K562 (cell line): ENCODE measurements at regions not wholly inside any gene's neighbourhood (a gene's known extent, or its start where the extent isn't known, plus 50 kb on each side); places are given as distances from the start of the nearest gene placed in this dataset.

ENCODE experiments used
- CHD2 ChIP-seq: IDR thresholded peaks from 2 replicates; pipeline ENCODE4 v1.6.1; 2011; ENCODE audit warnings: low read depth, low read length
- ELF4 ChIP-seq: fragments of 450-650 bp; formaldehyde crosslinking; IDR thresholded peaks from 2 replicates; pipeline ENCODE4 v1.4.0; 2022; ENCODE audit warnings: missing genetic modification characterization
- EP400 ChIP-seq: fragments of 450-650 bp; IDR thresholded peaks from 2 replicates; pipeline ENCODE4 v1.6.1; 2017; ENCODE audit warnings: antibody characterized with exemption, mild to moderate bottlenecking, moderate library complexity
- ETV1 ChIP-seq: fragments of 450-650 bp; conservative IDR thresholded peaks from 2 replicates; pipeline ENCODE4 v1.6.1; 2016; ENCODE audit warnings: missing genetic modification characterization, control low read depth, low read depth, missing compliant biosample characterization
- ETV5 ChIP-seq: sonication (generic); formaldehyde crosslinking; IDR thresholded peaks from 2 replicates; pipeline ENCODE4 v1.4.0; 2020; ENCODE audit warnings: low read depth, mild to moderate bottlenecking, missing genetic modification reagents
- FOXK1 ChIP-seq: sonication (generic); formaldehyde crosslinking; IDR thresholded peaks from 2 replicates; pipeline ENCODE4 v1.8.0; 2022; ENCODE audit warnings: missing genetic modification reagents, mild to moderate bottlenecking, borderline replicate concordance
- LARP7 ChIP-seq: fragments of 450-650 bp; IDR thresholded peaks from 2 replicates; pipeline ENCODE4 v1.6.1; 2016
- MCM5 ChIP-seq: fragments of 450-650 bp; IDR thresholded peaks from 2 replicates; pipeline ENCODE4 v1.6.1; 2016; ENCODE audit warnings: low read depth
- MYC ChIP-seq, 2 experiments: fragments of 250-450 bp in 1 of 2; sonication (Bioruptor Pico) in 1 of 2; IDR thresholded peaks; 2 replicates each; pipeline versions ENCODE4 v1.5.1 to v1.6.1; 2012 to 2021; ENCODE audit warnings: low read depth in 2 of 2, borderline replicate concordance in 1 of 2, improper control_type of control experiment in 1 of 2, low read length in 1 of 2, mild to moderate bottlenecking in 1 of 2, moderate library complexity in 1 of 2
- NR2C2 ChIP-seq, 2 experiments: fragments of 200-800 bp in 1 of 2; sonication (Bioruptor generic) in 1 of 2; sonication (generic) in 1 of 2; formaldehyde crosslinking in 1 of 2; IDR thresholded peaks; 2 replicates each; pipeline versions ENCODE4 v1.6.1 to v1.8.0; 2016 to 2022; ENCODE audit warnings: mild to moderate bottlenecking in 1 of 2, missing compliant biosample characterization in 1 of 2, missing genetic modification characterization in 1 of 2, missing genetic modification reagents in 1 of 2
- NR4A1 ChIP-seq, 2 experiments: fragments of 250-450 bp in 1 of 2; fragments of 450-650 bp in 1 of 2; sonication (Bioruptor Pico) in 1 of 2; IDR thresholded peaks; 2 replicates each; pipeline versions ENCODE4 v1.4.0 to v1.6.1; 2016 to 2020; ENCODE audit warnings: mild to moderate bottlenecking in 2 of 2, missing compliant biosample characterization in 1 of 2, missing genetic modification characterization in 1 of 2, moderate library complexity in 1 of 2
- NUFIP1 ChIP-seq: fragments of 450-650 bp; IDR thresholded peaks from 2 replicates; pipeline ENCODE4 v1.6.1; 2018; ENCODE audit not compliant: partially characterized antibody
- PKNOX1 ChIP-seq: fragments of 450-650 bp; IDR thresholded peaks from 2 replicates; pipeline ENCODE4 v1.6.1; 2016
- POLR2H ChIP-seq: IDR thresholded peaks from 2 replicates; pipeline ENCODE4 v1.6.1; 2016; ENCODE audit warnings: missing genetic modification characterization, low read depth, mild to moderate bottlenecking, control low read depth, missing compliant biosample characterization, moderate library complexity
- RAD21 ChIP-seq, 2 experiments: fragments of 250-450 bp in 1 of 2; fragments of 450-650 bp in 1 of 2; sonication (Bioruptor Pico) in 1 of 2; formaldehyde crosslinking in 1 of 2; IDR thresholded peaks in 1 of 2; conservative IDR thresholded peaks in 1 of 2; 2 replicates each; pipeline versions ENCODE4 v1.4.0 to v1.8.0; 2020 to 2022; ENCODE audit warnings: mild to moderate bottlenecking in 2 of 2, moderate library complexity in 1 of 2
- SMARCB1 ChIP-seq: IDR thresholded peaks from 2 replicates; pipeline ENCODE4 v1.6.1; 2011; ENCODE audit warnings: improper control_type of control experiment, low read depth; ENCODE audit not compliant: insufficient read length
- SMARCE1 ChIP-seq: fragments of 450-650 bp; IDR thresholded peaks from 2 replicates; pipeline ENCODE4 v1.7.1; 2016; ENCODE audit warnings: mild to moderate bottlenecking
- SRF ChIP-seq, 2 experiments: fragments of 250-450, 450-650 bp in 1 of 2; sonication (Bioruptor Pico) in 1 of 2; sonication (generic) in 1 of 2; formaldehyde crosslinking; IDR thresholded peaks; 2 replicates each; pipeline versions ENCODE4 v1.5.0 to v1.5.1; 2020 to 2022; ENCODE audit warnings: mild to moderate bottlenecking in 1 of 2, missing genetic modification reagents in 1 of 2
- TAF9B ChIP-seq: fragments of 450-650 bp; IDR thresholded peaks from 2 replicates; pipeline ENCODE4 v1.6.1; 2018; ENCODE audit warnings: mild to moderate bottlenecking; ENCODE audit not compliant: partially characterized antibody
- USF2 ChIP-seq: sonication (generic); formaldehyde crosslinking; IDR thresholded peaks from 2 replicates; pipeline ENCODE4 v1.5.0; 2020; ENCODE audit warnings: missing genetic modification reagents
- ZBED1 ChIP-seq: IDR thresholded peaks from 2 replicates; pipeline ENCODE4 v1.6.1; 2014
- ZNF121 ChIP-seq: sonication (generic); formaldehyde crosslinking; conservative IDR thresholded peaks from 2 replicates; pipeline ENCODE4 v1.8.0; 2022; ENCODE audit warnings: missing genetic modification reagents
- ZNF143 ChIP-seq: sonication (generic); formaldehyde crosslinking; IDR thresholded peaks from 2 replicates; pipeline ENCODE4 v1.9.0; 2022; ENCODE audit warnings: mild to moderate bottlenecking, missing genetic modification reagents
- ZNF23 ChIP-seq: fragments of 250-450 bp; sonication (Bioruptor Pico); IDR thresholded peaks from 2 replicates; pipeline ENCODE4 v1.4.0; 2020; ENCODE audit warnings: mild to moderate bottlenecking
- ZNF24 ChIP-seq: fragments of 450-650 bp; IDR thresholded peaks from 2 replicates; pipeline ENCODE4 v1.6.1; 2016
- ZNF740 ChIP-seq, 3 experiments: fragments of 200-800 bp in 1 of 3; sonication (Bioruptor generic) in 1 of 3; sonication (generic) in 1 of 3; formaldehyde crosslinking in 1 of 3; IDR thresholded peaks; 2 replicates each; pipeline versions ENCODE4 v1.6.1 to v1.8.0; 2016 to 2022; ENCODE audit warnings: mild to moderate bottlenecking in 2 of 3, missing compliant biosample characterization in 2 of 3, missing genetic modification characterization in 2 of 3, missing genetic modification reagents in 1 of 3

- TF ChIP-seq PKNOX1 (peak; percentile 42; the same call in 1 of the 2 replicates), ZNF740 (CRISPR knock-in tag; IDR thresholded peaks at IDR 0.05) (peak; percentile 37; the same call in 1 of the 2 replicates), ZNF740 (tag; IDR thresholded peaks at IDR 0.05) (no peak), EP400 (no peak), NR2C2 (CRISPR knock-in tag; IDR thresholded peaks at IDR 0.05) (no peak), NR2C2 (tag; IDR thresholded peaks at IDR 0.05) (peak; percentile 45; the same call in 1 of the 2 replicates), ZNF143 (CRISPR knock-in tag) (no peak), ETV1 (tag) (no peak), ZNF24 (no peak), TAF9B (no peak), SRF (CRISPR knock-in tag; IDR thresholded peaks at IDR 0.05) (no peak), ZBED1 (no peak), SMARCB1 (no peak), ZNF23 (no peak), ETV5 (CRISPR knock-in tag) (no peak), ELF4 (no peak), MCM5 (no peak), LARP7 (no peak), CHD2 (peak; percentile 84), POLR2H (tag) (no peak), USF2 (CRISPR knock-in tag) (no peak), NUFIP1 (no peak), SMARCE1 (no peak), NR4A1 (CRISPR knock-in tag; IDR thresholded peaks at IDR 0.05) (no peak), NR4A1 (tag; IDR thresholded peaks at IDR 0.05) (no peak), RAD21 (CRISPR knock-in tag; conservative IDR thresholded peaks at IDR 0.05 in 1 of 2, IDR thresholded peaks at IDR 0.05 in 1 of 2) (peak in 1 of 2 experiments; percentile 44; a peak in 2 of 4 replicates), MYC (IDR thresholded peaks at IDR 0.05; ENCODE audit: low read depth, low read length) (no peak), MYC (CRISPR knock-in tag; IDR thresholded peaks at IDR 0.05; ENCODE audit: borderline replicate concordance, low read depth) (no peak), FOXK1 (no peak), ZNF121 (no peak)
These were observed 227.4 kb upstream of the GSE1 start (continued) for GRCh38 chr16:85385463-85386331.
